HEK293T (cell line): ENCODE measurements at regions not wholly inside any gene's neighbourhood (a gene's known extent, or its start where the extent isn't known, plus 50 kb on each side); places are given as distances from the start of the nearest gene placed in this dataset.
"Not testable (repeated sequence)": the region's sequence is repeated elsewhere in the genome, so short reads cannot be mapped to it uniquely, and the experiment has no call there.

Experiments
- CTCF ChIA-PET: fragments of 350-600 bp; formaldehyde crosslinking; extraction: SDS; loops from one replicate; lab custom pipeline; 2021; ENCODE audit warnings: antibody characterized with exemption, inconsistent platforms; lab: Yijun Ruan, JAX
- POLR2A ChIA-PET: fragments of 350-600 bp; formaldehyde crosslinking; extraction: SDS; loops from one replicate; lab custom pipeline; 2020; ENCODE audit warnings: antibody characterized with exemption, inconsistent platforms; lab: Yijun Ruan, JAX
- DNase-seq: peaks from one replicate; pipeline ENCODE4 v3.0.0; 2012; ENCODE audit warnings: mixed read lengths; ENCODE audit errors: extremely low spot score
- ARNT ChIP-seq: fragments of 450-650 bp; IDR thresholded peaks from 2 replicates; pipeline ENCODE4 v1.6.1; 2017; ENCODE audit warnings: mild to moderate bottlenecking
- BHLHE40 ChIP-seq: fragments of 450-650 bp; IDR thresholded peaks from 2 replicates; pipeline ENCODE4 v1.6.1; 2016; ENCODE audit warnings: mild to moderate bottlenecking, moderate library complexity, borderline replicate concordance
- CTBP1 ChIP-seq: fragments of 450-650 bp; IDR thresholded peaks from 2 replicates; pipeline ENCODE4 v1.6.1; 2016; ENCODE audit warnings: borderline replicate concordance
- ELF4 ChIP-seq: fragments of 450-650 bp; IDR thresholded peaks from 2 replicates; pipeline ENCODE4 v1.6.1; 2017; ENCODE audit warnings: antibody characterized with exemption
- FOXA1 ChIP-seq: fragments of 450-650 bp; IDR thresholded peaks from 2 replicates; pipeline ENCODE4 v1.6.1; 2016; ENCODE audit warnings: mild to moderate bottlenecking
- FOXK2 ChIP-seq: fragments of 450-650 bp; IDR thresholded peaks from 2 replicates; pipeline ENCODE4 v1.6.1; 2016; ENCODE audit warnings: mild to moderate bottlenecking
- FOXM1 ChIP-seq: fragments of 450-650 bp; IDR thresholded peaks from 2 replicates; pipeline ENCODE4 v1.6.1; 2017; ENCODE audit warnings: mild to moderate bottlenecking, borderline replicate concordance
- HDGF ChIP-seq: fragments of 450-650 bp; IDR thresholded peaks from 2 replicates; pipeline ENCODE4 v1.6.1; 2017; ENCODE audit warnings: antibody characterized with exemption, borderline replicate concordance
- L3MBTL2 ChIP-seq: fragments of 450-650 bp; conservative IDR thresholded peaks from 2 replicates; pipeline ENCODE4 v1.6.1; 2016; ENCODE audit warnings: mild to moderate bottlenecking
- LEF1 ChIP-seq: fragments of 450-650 bp; IDR thresholded peaks from 2 replicates; pipeline ENCODE4 v1.6.1; 2017; ENCODE audit warnings: mild to moderate bottlenecking, borderline replicate concordance
- NFRKB ChIP-seq: fragments of 450-650 bp; IDR thresholded peaks from 2 replicates; pipeline ENCODE4 v1.6.1; 2016; ENCODE audit warnings: mild to moderate bottlenecking, moderate library complexity
- SP1 ChIP-seq: fragments of 450-650 bp; IDR thresholded peaks from 2 replicates; pipeline ENCODE4 v1.6.1; 2017
- SUZ12 ChIP-seq: fragments of 450-650 bp; IDR thresholded peaks from 2 replicates; pipeline ENCODE4 v1.6.1; 2016; ENCODE audit warnings: mild to moderate bottlenecking
- TARDBP ChIP-seq: fragments of 450-650 bp; IDR thresholded peaks from 2 replicates; pipeline ENCODE4 v1.6.1; 2016
- ZNF384 ChIP-seq: fragments of 450-650 bp; IDR thresholded peaks from 2 replicates; pipeline ENCODE4 v1.6.1; 2016
- TF ChIP-seq, protein P1 (sequence below): fragments of 450-650 bp; IDR thresholded peaks from 2 replicates; pipeline ENCODE4 v1.6.1; 2016

DNA sequence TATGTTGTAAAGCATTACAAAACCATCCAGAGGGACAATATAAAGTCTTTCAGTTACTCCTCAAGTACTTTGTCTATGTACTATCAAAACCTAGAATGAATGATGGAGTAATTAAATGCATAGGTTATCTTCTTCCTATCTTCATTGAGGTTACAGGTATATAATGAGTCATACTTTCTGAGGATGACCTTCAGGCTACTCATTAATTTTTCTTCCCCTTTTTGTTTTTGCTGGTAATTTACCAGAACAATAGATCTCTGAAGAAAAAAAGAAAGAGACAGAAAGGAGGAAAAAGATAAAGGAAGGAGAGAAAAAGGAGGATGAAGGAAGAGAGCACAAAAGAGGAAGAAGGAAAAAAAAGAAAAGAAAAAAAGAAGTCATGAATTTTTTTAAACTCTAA is 398.4 kb downstream of the TBC1D32 start:
- POLR2A ChIA-PET, result no interaction called here
- CTCF ChIA-PET, result no interaction called here
- TF ChIP-seq CTBP1 (no peak), NFRKB (no peak), L3MBTL2 (no peak), ZNF384 (no peak), HDGF (no peak), BHLHE40 (no peak), FOXK2 (no peak), FOXM1 (no peak), SP1 (no peak), LEF1 (no peak), TARDBP (no peak), ELF4 (no peak), ARNT (no peak), FOXA1 (no peak), SUZ12 (no peak)
- TF ChIP-seq, protein P1, sequence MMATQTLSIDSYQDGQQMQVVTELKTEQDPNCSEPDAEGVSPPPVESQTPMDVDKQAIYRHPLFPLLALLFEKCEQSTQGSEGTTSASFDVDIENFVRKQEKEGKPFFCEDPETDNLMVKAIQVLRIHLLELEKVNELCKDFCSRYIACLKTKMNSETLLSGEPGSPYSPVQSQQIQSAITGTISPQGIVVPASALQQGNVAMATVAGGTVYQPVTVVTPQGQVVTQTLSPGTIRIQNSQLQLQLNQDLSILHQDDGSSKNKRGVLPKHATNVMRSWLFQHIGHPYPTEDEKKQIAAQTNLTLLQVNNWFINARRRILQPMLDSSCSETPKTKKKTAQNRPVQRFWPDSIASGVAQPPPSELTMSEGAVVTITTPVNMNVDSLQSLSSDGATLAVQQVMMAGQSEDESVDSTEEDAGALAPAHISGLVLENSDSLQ, result no peak
- DNase-seq, result no peak

DNA sequence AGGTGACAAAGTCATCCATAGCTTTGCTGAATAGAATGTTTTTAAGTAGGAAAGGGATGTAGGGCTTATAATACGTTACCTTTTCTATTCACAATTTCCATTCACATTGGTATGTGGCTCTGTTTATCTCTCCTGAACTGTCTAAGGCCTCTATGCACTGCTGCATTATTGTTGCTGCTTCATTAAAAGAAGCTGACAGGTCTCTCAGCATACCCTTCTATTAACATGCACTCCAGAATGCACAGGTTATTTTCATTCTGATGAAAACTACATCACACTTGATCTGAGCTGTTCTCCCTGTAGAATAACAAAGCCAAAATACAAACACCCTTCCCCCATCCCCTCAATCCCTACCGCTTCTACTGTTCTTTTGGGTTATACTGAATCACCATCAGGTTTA is 399.3 kb downstream of the TBC1D32 start:
- TF ChIP-seq SP1, result no peak
- TF ChIP-seq SUZ12, result no peak
- TF ChIP-seq, protein P1, result no peak
- TF ChIP-seq ARNT, result no peak
- ChIA-PET CTCF (no interaction called here), POLR2A (no interaction called here)
- no peak for DNase-seq

- DNase-seq, POLR2A ChIA-PET: not testable (repeated sequence)
- CTCF ChIA-PET, result interaction anchor here (0.7 kb wide), 1 partner anchor 18 kb away, joined by 3 read pairs; no protein-coding TSS in a partner anchor
These were observed 402.6 kb downstream of the TBC1D32 start for GRCh38 chr6:120931520-120932180.

DNA sequence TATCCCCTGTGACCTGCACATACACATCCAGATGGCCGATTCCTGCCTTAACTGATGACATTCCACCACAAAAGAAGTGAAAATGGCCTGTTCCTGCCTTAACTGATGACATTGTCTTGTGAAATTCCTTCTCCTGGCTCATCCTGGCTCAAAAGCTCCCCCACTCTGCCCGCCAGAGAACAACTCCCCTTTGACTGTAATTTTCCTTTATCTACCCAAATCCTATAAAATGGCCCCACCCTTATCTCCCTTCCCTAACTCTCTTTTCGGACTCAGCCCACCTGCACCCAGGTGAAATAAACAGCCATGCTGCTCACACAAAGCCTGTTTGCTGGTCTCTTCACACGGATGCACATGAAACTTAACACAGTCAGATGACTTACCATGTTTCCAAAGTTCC is 403.8 kb downstream of the TBC1D32 start:
- POLR2A ChIA-PET, DNase-seq, CTCF ChIA-PET: not testable (repeated sequence)

GRCh38 chr6:120924214-120924613 is 410.1 kb downstream of the TBC1D32 start:
- TF ChIP-seq BHLHE40 (no peak), ARNT (no peak)
- CTCF ChIA-PET, result no interaction called here

DNA sequence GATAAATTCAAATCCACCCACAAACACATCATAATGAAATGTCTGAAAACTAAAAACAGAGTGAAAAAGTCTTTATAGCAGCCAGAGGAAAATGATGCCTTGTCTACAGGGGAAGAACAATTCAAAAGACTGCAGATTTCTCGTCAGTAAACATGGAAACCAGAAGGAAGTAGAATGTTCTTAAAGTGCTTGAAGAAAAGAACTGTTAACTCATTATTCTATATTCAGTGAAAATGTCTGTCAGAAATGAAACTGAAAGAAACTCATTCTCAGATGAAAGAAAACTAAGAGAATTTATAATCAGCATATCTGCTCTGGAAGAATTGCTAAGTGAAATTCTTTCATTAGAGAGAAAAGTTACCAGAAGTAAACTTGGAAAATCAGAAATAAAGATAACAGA is 416.1 kb downstream of the TBC1D32 start:
- ChIA-PET POLR2A (no interaction called here), CTCF (no interaction called here)
- no peak for DNase-seq
- TF ChIP-seq FOXA1 (no peak), ZNF384 (no peak), L3MBTL2 (no peak)

More at GRCh38 chr6:120924214-120924613, 410.1 kb downstream of the TBC1D32 start:
- POLR2A ChIA-PET, result no interaction called here
- no peak for DNase-seq

- DNase-seq, result no peak
- ChIA-PET POLR2A (no interaction called here), CTCF (interaction anchor here (0.5 kb wide), 1 partner anchor 1675 kb away, joined by 4 read pairs; no protein-coding TSS in a partner anchor)
- TF ChIP-seq SUZ12 (no peak), TARDBP (no peak), BHLHE40 (no peak), FOXA1 (no peak), FOXM1 (no peak), L3MBTL2 (no peak), FOXK2 (no peak), CTBP1 (no peak), SP1 (no peak), ZNF384 (no peak), NFRKB (no peak), HDGF (no peak), ELF4 (no peak)
- TF ChIP-seq, protein P1, result no peak
These were observed 417.4 kb downstream of the TBC1D32 start for GRCh38 chr6:120916844-120917243.

DNA sequence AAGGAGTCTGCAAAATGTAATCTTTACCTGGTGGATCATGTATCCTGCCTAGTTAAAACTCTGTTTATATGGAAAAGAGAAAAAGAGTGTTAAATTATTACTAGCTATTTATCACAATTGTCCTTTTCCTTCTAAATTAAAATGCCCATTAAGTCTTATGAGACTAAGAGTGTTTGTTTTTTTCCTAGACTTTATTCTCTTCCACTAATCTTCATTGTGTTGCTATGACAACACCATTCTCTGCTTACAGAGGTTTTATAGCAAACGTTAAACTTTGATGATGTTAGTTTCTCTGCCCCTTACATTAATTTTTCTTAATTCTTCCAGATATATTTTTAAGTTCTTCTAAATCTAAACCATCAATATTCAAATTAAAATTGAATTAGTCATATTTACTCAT is 420.8 kb downstream of the TBC1D32 start:
- TF ChIP-seq HDGF, result no peak
- TF ChIP-seq ZNF384, result no peak
- CTCF ChIA-PET, result interaction anchor here (0.5 to 1.1 kb wide), 2 partner anchors 18 to 77 kb away, joined by 3 read pairs; no protein-coding TSS in a partner anchor
- POLR2A ChIA-PET, result no interaction called here
- DNase-seq, result no peak
